Psoas muscle (tissue), 7 donors: ENCODE measurements at regions not wholly inside any gene's neighbourhood (a gene's known extent, or its start where the extent isn't known, plus 50 kb on each side); places are given as distances from the start of the nearest gene placed in this dataset.

ENCODE experiments used
- ATAC-seq, 4 donors: fragments of 200-7000 bp; cut with Tn5 transposase; one replicate each; pipeline ENCODE4 v1.9.1; 2020; ENCODE audit warnings: moderate library complexity in 3 of 4, mild to moderate bottlenecking in 2 of 4
- DNase-seq, 2 donors: peaks; one replicate each; pipeline ENCODE4 v3.0.0-alpha.2; 2020
- H3K27ac ChIP-seq: fragments of 200-600 bp; one replicate; pipeline ENCODE4 v1.8.0; 2022
- H3K27me3 ChIP-seq, 3 donors: fragments of 200-600 bp in 1 of 3; one replicate each; pipeline versions ENCODE4 v1.6.1 to v1.8.0; 2013 to 2022; ENCODE audit warnings: low read length in 2 of 3, mild to moderate bottlenecking in 2 of 3, moderate library complexity in 1 of 3; ENCODE audit not compliant: insufficient read depth in 3 of 3
- H3K36me3 ChIP-seq, 2 donors: fragments of 200-600 bp in 1 of 2; one replicate each; pipeline versions ENCODE4 v1.6.1 to v1.8.0; 2013 to 2022; ENCODE audit warnings: low read depth in 1 of 2, mild to moderate bottlenecking in 1 of 2, moderate library complexity in 1 of 2; ENCODE audit not compliant: insufficient read depth in 1 of 2
- H3K4me1 ChIP-seq: fragments of 200-600 bp; one replicate; pipeline ENCODE4 v1.8.0; 2022
- H3K4me3 ChIP-seq: fragments of 200-600 bp; one replicate; pipeline ENCODE4 v1.8.0; 2022; ENCODE audit warnings: mild to moderate bottlenecking
- H3K9me3 ChIP-seq: fragments of 200-600 bp; one replicate; pipeline ENCODE4 v1.8.0; 2022
- CTCF ChIP-seq: fragments of 200-600 bp; IDR thresholded peaks from one replicate; pipeline ENCODE4 v1.8.0; 2022; ENCODE audit warnings: antibody characterized with exemption
- WGBS, 3 donors: extraction: QIAGEN DNeasy Blood & Tissue Kit; methylation state at CpG; one replicate each; pipeline versions ENCODE4 v1.1.6 to v1.1.7; 2013; 5-methylcytosine and 5-hydroxymethylcytosine counted together
- intact Hi-C, 2 donors: fragments of 100-400 bp; cut with DNase I; formaldehyde crosslinking; loops; one replicate each; pipeline versions ENCODE4 v1.11.0 to v1.14.2; 2022
- donor health status: healthy with polysubstance abuse.
- donor health status: DM: no; HTN: no; CAD: no; lungs with moderate emphysema.
- donor health status: Bipolar disorder and iron deficiency.
- donor health status: healthy.
- donor health status: DM: yes; HTN: yes; CAD: no.
- donor health status: DM: no; HTN: no; CAD: no.
- donor health status: DM: yes; HTN: yes; CAD: no.

- Histone ChIP-seq H3K4me1 (no peaks in the 10 kb centered on the region), H3K9me3 (no peaks in the 10 kb centered on the region), H3K4me3 (no peak overlapping the region), H3K36me3 (no peaks in the 10 kb centered on the region), H3K27ac (no peak overlapping the region), H3K27me3 (no peaks in the 10 kb centered on the region)
- no peak for ATAC-seq
- TF ChIP-seq CTCF: no peak
- no peak for DNase-seq
- intact Hi-C loops: no loop called here
- 73 to 78% (median 75%) methylated on average over 6 of the region's 6 CpGs for WGBS, 3 donors
Measured at GRCh38 chr10:4107285-4107851, 322.4 kb upstream of the KLF6 start.

- WGBS, 3 donors: 57 to 77% (median 60%) methylated on average over 7 of the region's 7 CpGs
- Histone ChIP-seq H3K36me3 (no peaks in the 10 kb centered on the region), H3K27ac (no peak overlapping the region), H3K4me1 (no peaks in the 10 kb centered on the region), H3K27me3 (no peaks in the 10 kb centered on the region), H3K9me3 (no peaks in the 10 kb centered on the region), H3K4me3 (no peak overlapping the region)
- no peak for TF ChIP-seq CTCF
- DNase-seq (no peak), ATAC-seq (no peak)
- intact Hi-C loops: no loop called here
Measured at GRCh38 chr10:4103603-4104002, 318.6 kb upstream of the KLF6 start.

- Histone ChIP-seq H3K4me1 (no peaks in the 10 kb centered on the region), H3K36me3 (no peaks in the 10 kb centered on the region), H3K9me3 (no peaks in the 10 kb centered on the region), H3K27ac (no peak overlapping the region), H3K4me3 (no peak overlapping the region), H3K27me3 (no peaks in the 10 kb centered on the region)
- ATAC-seq (no peak), DNase-seq (no peak)
- no peak for TF ChIP-seq CTCF
- intact Hi-C loops: no loop called here
- WGBS, 3 donors: 95 to 97% (median 97%) methylated on average over 2 of the region's 2 CpGs
Measured at GRCh38 chr10:4102802-4103344, 317.9 kb upstream of the KLF6 start.

- no peak for TF ChIP-seq CTCF
- Histone ChIP-seq H3K27ac (no peak overlapping the region), H3K9me3 (no peaks in the 10 kb centered on the region), H3K27me3 (no peaks in the 10 kb centered on the region), H3K4me3 (no peak overlapping the region), H3K4me1 (no peaks in the 10 kb centered on the region), H3K36me3 (no peaks in the 10 kb centered on the region)
- ATAC-seq (peak in 3 of 4 donors; percentile 42 to 91 (median 71)), DNase-seq (no peak)
- intact Hi-C loops: no loop called here
- 50 to 54% (median 54%) methylated on average over 8 of the region's 8 CpGs for WGBS, 3 donors
Measured at GRCh38 chr10:4101918-4102654, 317.1 kb upstream of the KLF6 start.
